ENCODE measurements at regions not wholly inside any gene's neighbourhood (a gene's known extent, or its start where the extent isn't known, plus 50 kb on each side); places are given as distances from the start of the nearest gene placed in this dataset.

DNA sequence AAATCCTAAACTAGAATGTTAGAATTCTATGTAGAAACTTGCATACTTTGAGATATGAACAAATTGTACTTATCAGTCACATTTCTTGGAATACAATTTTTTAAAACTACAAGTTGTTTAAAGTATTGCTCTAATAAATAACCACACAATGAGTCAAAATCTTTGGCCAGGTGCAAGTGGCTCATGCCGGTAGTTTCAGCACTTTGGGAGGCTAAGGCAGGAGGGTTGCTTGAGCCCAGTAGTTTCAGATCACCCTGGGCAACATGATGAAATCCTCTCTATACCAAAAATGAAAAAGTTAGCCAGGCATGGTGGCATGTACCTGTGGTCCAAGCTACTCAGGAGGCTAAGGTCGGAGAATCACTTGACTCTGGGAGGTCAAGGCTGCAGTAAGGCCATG, 257.8 kb downstream of the COX7C start:
- no peak for TF ChIP-seq CTCF (IDR thresholded peaks at IDR 0.05; ENCODE audit: extremely low read depth in 1 of 2, insufficient read depth in 1 of 2, low read depth in 1 of 2, low read length in 2 of 2)
- no peak for TF ChIP-seq FOS (IDR thresholded peaks at IDR 0.05; ENCODE audit: borderline replicate concordance, insufficient read depth, low read length)
